Neural progenitor cell (in vitro differentiated cells): ENCODE measurements at regions not wholly inside any gene's neighbourhood (a gene's known extent, or its start where the extent isn't known, plus 50 kb on each side); places are given as distances from the start of the nearest gene placed in this dataset.
A peak's percentile ranks its signal among the peaks of the same experiment; 100 is the strongest.
"Not testable (repeated sequence)": the region's sequence is repeated elsewhere in the genome, so short reads cannot be mapped to it uniquely, and the experiment has no call there.

Experiments
- DNase-seq: peaks from one replicate; pipeline ENCODE4 v3.0.0-alpha.2; 2016; ENCODE audit warnings: low spot score
- H2AFZ ChIP-seq: fragments of 200-600 bp; sonication (generic); replicated peaks from 2 replicates; pipeline ENCODE4 v1.6.1; 2016; ENCODE audit warnings: antibody characterized with exemption
- H3F3A ChIP-seq: fragments of 200-600 bp; sonication (generic); 2 replicates; pipeline ENCODE4 v1.6.1; 2016; ENCODE audit warnings: antibody characterized with exemption, low read depth
- H3K27ac ChIP-seq: fragments of 200-600 bp; sonication (generic); 2 replicates; pipeline ENCODE4 v1.5.1; 2016; ENCODE audit warnings: mild to moderate bottlenecking
- H3K27me3 ChIP-seq: fragments of 200-600 bp; sonication (generic); 2 replicates; pipeline ENCODE4 v1.6.1; 2016; ENCODE audit warnings: mild to moderate bottlenecking, moderate library complexity
- H3K36me3 ChIP-seq: fragments of 200-600 bp; sonication (generic); 2 replicates; pipeline ENCODE4 v1.5.1; 2016
- H3K4me1 ChIP-seq: fragments of 200-600 bp; sonication (generic); 2 replicates; pipeline ENCODE4 v1.6.1; 2016; ENCODE audit warnings: mixed run types
- H3K4me2 ChIP-seq: fragments of 200-600 bp; sonication (generic); 2 replicates; pipeline ENCODE4 v1.6.1; 2016
- H3K4me3 ChIP-seq: fragments of 200-600 bp; sonication (generic); 2 replicates; pipeline ENCODE4 v1.5.1; 2016
- H3K79me2 ChIP-seq: fragments of 200-600 bp; sonication (generic); 2 replicates; pipeline ENCODE4 v1.6.1; 2016; ENCODE audit warnings: low read depth
- H3K9ac ChIP-seq: fragments of 200-600 bp; sonication (generic); 2 replicates; pipeline ENCODE4 v1.6.1; 2016
- H3K9me3 ChIP-seq: fragments of 200-600 bp; sonication (generic); 2 replicates; pipeline ENCODE4 v1.5.1; 2016; ENCODE audit warnings: low read depth
- H4K20me1 ChIP-seq: fragments of 200-600 bp; sonication (generic); 2 replicates; pipeline ENCODE4 v1.6.1; 2016; ENCODE audit warnings: low read depth
- H3K27ac Mint-ChIP-seq: 3 replicates; pipeline ENCODE4 v1.8.0; 2021; ENCODE audit warnings: mixed read lengths
- H3K27me3 Mint-ChIP-seq: 2 replicates; pipeline ENCODE4 v1.8.0; 2022; ENCODE audit warnings: low read depth, mild to moderate bottlenecking, inconsistent platforms, moderate library complexity, mixed read lengths; ENCODE audit not compliant: insufficient read depth
- H3K36me3 Mint-ChIP-seq: 3 replicates; pipeline ENCODE4 v1.8.0; 2021; ENCODE audit warnings: mixed read lengths
- H3K4me1 Mint-ChIP-seq: 3 replicates; pipeline ENCODE4 v1.8.0; 2021; ENCODE audit warnings: mixed read lengths
- H3K4me3 Mint-ChIP-seq: 3 replicates; pipeline ENCODE4 v1.8.0; 2021; ENCODE audit warnings: mild to moderate bottlenecking, moderate library complexity, mixed read lengths
- H3K9me3 Mint-ChIP-seq: 3 replicates; pipeline ENCODE4 v1.8.0; 2020; ENCODE audit warnings: mixed read lengths
- EZH2 ChIP-seq: fragments of 200-600 bp; sonication (generic); IDR thresholded peaks from 2 replicates; pipeline ENCODE4 v1.6.1; 2017; ENCODE audit warnings: antibody characterized with exemption, mild to moderate bottlenecking, moderate library complexity
- EZH2phosphoT487 ChIP-seq: fragments of 200-600 bp; sonication (generic); IDR thresholded peaks from 2 replicates; pipeline ENCODE4 v1.6.1; 2017; ENCODE audit warnings: antibody characterized with exemption
- TF ChIP-seq, protein P1 (sequence below): fragments of 200-600 bp; sonication (generic); IDR thresholded peaks from 2 replicates; pipeline ENCODE4 v1.5.1; 2017; ENCODE audit warnings: antibody characterized with exemption, mild to moderate bottlenecking

DNA sequence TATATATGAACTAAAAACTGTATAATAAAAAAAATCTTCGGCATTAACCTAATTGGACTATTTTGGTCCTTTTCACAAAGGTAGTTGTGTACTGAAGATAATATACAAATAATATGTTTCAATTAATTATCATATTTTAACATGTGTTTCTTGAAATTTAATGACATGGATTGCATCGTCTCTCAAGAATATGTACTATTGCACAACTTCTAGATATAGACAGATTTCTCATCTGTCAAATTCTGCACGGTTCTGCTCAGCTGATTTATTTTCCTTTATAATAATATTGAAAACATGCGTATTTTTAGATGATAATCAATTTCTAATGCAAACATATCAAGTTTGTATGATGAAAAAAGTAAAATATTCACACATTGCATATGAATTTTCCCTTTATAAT lies 498.7 kb upstream of the PABPC4L start:
- no peak overlapping the region for H3K9ac ChIP-seq
- no peak overlapping the region for H3K27ac Mint-ChIP-seq
- no peaks in the 10 kb centered on the region for H3K36me3 ChIP-seq
- TF ChIP-seq EZH2, result no peak
- TF ChIP-seq, protein P1, sequence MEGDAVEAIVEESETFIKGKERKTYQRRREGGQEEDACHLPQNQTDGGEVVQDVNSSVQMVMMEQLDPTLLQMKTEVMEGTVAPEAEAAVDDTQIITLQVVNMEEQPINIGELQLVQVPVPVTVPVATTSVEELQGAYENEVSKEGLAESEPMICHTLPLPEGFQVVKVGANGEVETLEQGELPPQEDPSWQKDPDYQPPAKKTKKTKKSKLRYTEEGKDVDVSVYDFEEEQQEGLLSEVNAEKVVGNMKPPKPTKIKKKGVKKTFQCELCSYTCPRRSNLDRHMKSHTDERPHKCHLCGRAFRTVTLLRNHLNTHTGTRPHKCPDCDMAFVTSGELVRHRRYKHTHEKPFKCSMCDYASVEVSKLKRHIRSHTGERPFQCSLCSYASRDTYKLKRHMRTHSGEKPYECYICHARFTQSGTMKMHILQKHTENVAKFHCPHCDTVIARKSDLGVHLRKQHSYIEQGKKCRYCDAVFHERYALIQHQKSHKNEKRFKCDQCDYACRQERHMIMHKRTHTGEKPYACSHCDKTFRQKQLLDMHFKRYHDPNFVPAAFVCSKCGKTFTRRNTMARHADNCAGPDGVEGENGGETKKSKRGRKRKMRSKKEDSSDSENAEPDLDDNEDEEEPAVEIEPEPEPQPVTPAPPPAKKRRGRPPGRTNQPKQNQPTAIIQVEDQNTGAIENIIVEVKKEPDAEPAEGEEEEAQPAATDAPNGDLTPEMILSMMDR, result no peak
- H2AFZ ChIP-seq, result no peak overlapping the region
- H3K79me2 ChIP-seq, result no peaks in the 10 kb centered on the region
- no peaks in the 10 kb centered on the region for H4K20me1 ChIP-seq
- H3K4me1 Mint-ChIP-seq, result peaks cover 2% of the 10 kb centered on the region
- DNase-seq, result no peak
- no peak overlapping the region for H3K27ac ChIP-seq
- H3K4me3 ChIP-seq, result no peak overlapping the region
- H3K9me3 ChIP-seq, result no peaks in the 10 kb centered on the region
- H3K27me3 ChIP-seq, result no peaks in the 10 kb centered on the region
- H3K4me3 Mint-ChIP-seq, result no peak overlapping the region
- H3K4me1 ChIP-seq, result no peaks in the 10 kb centered on the region
- H3K27me3 Mint-ChIP-seq, result peaks cover 2% of the 10 kb centered on the region
- peaks cover 12% of the 10 kb centered on the region for H3K9me3 Mint-ChIP-seq
- no peak overlapping the region for H3K4me2 ChIP-seq
- no peaks in the 10 kb centered on the region for H3K36me3 Mint-ChIP-seq
- no peaks in the 10 kb centered on the region for H3F3A ChIP-seq

DNA sequence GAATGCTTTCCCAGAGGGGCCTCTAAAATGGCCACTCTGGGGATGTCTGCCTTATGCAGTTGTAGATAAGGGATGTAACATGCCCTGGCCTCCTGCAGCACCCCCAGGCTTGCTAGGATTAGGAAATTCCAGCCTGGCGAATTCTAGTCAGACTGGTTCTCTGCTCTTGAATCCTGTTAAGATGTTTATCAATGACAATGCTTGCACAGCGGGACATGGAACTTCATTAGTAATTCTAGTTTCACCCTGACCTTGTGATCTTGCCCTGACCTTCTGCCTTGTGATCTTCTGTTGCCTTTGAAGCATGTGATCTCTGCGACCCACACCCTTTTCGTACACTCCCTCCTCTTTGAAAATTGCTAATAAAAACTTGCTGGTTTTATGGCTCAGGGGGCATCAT lies 497.2 kb upstream of the PABPC4L start:
- not testable (repeated sequence) for H3K9me3 ChIP-seq, H3F3A ChIP-seq, DNase-seq, H3K27ac ChIP-seq, H3K36me3 Mint-ChIP-seq, H3K27ac Mint-ChIP-seq, H3K36me3 ChIP-seq, H3K4me1 ChIP-seq, H3K4me1 Mint-ChIP-seq, H3K27me3 Mint-ChIP-seq, H3K9ac ChIP-seq, H4K20me1 ChIP-seq, H2AFZ ChIP-seq, H3K4me3 Mint-ChIP-seq, H3K4me3 ChIP-seq, H3K79me2 ChIP-seq, H3K27me3 ChIP-seq, H3K4me2 ChIP-seq
- peaks cover 12% of the 10 kb centered on the region for H3K9me3 Mint-ChIP-seq

DNA sequence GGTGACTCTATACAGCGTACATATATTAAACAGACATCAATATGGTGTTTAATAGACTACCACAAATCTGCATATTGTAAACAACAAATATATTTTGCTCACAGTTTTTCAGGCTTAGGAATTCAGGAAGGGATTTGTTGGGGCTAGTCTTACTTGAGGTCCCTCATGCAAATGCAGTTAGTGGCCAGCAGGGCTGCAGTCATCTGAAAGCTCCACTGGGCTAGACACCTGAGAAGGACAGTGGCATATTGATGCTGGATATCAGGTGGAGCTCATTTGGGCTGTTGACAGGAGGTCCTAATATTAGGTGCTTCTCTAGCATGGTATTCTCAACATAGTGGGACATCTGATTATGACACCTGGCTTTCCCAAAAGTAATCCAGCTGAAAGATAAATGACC lies 493.8 kb upstream of the PABPC4L start:
- Mint-ChIP-seq H3K36me3 (no peaks in the 10 kb centered on the region), H3K27ac (no peak overlapping the region)
- DNase-seq, result no peak

DNA sequence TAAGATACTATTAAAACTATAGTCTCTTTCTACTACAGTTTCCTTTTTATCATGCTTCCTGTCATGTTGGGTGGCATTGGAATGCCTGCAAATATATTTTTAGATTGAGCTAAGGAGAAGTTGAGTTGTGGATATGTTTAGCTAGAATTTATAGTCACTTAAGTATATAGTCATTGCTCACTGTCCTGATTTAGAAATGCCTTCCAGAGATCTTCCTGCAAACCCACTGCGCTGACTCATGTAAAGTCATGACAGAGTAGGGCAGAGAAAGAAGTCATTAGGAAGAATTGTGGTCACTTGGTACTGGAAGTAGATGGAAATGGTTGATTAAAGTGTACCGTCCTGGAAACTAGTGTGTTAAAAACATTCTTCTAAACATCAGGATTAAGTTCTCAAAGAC lies 490.3 kb upstream of the PABPC4L start:
- no peak overlapping the region for H3K27ac Mint-ChIP-seq
- H3K4me1 Mint-ChIP-seq, result no peaks in the 10 kb centered on the region
- no peaks in the 10 kb centered on the region for H4K20me1 ChIP-seq
- no peaks in the 10 kb centered on the region for H3K27me3 Mint-ChIP-seq
- H3K27ac ChIP-seq, result no peak overlapping the region
- H3K9me3 Mint-ChIP-seq, result peaks cover 2% of the 10 kb centered on the region
- no peaks in the 10 kb centered on the region for H3K36me3 Mint-ChIP-seq
- no peak overlapping the region for H3K4me3 ChIP-seq
- no peak overlapping the region for H3K4me3 Mint-ChIP-seq
- no peaks in the 10 kb centered on the region for H3K27me3 ChIP-seq
- H3K36me3 ChIP-seq, result no peaks in the 10 kb centered on the region
- TF ChIP-seq EZH2, result no peak
- TF ChIP-seq EZH2phosphoT487, result no peak
- TF ChIP-seq, protein P1, result no peak
- no peaks in the 10 kb centered on the region for H3K4me1 ChIP-seq
- no peaks in the 10 kb centered on the region for H3K9me3 ChIP-seq
- H3K4me2 ChIP-seq, result no peak overlapping the region
- H3K9ac ChIP-seq, result no peak overlapping the region
- H2AFZ ChIP-seq, result no peak overlapping the region
- no peaks in the 10 kb centered on the region for H3F3A ChIP-seq
- DNase-seq, result no peak
- H3K79me2 ChIP-seq, result no peaks in the 10 kb centered on the region

More for the DNA sequence above, 493.8 kb upstream of the PABPC4L start:
- peaks cover 2% of the 10 kb centered on the region for H3K27me3 Mint-ChIP-seq
- H3K9me3 ChIP-seq, result no peaks in the 10 kb centered on the region
- H3K27ac ChIP-seq, result no peak overlapping the region
- H2AFZ ChIP-seq, result no peak overlapping the region
- H3F3A ChIP-seq, result no peaks in the 10 kb centered on the region
- H3K4me1 Mint-ChIP-seq, result peaks cover 2% of the 10 kb centered on the region
- H3K4me3 Mint-ChIP-seq, result no peak overlapping the region
- no peaks in the 10 kb centered on the region for H3K79me2 ChIP-seq
- no peak overlapping the region for H3K4me3 ChIP-seq
- no peak overlapping the region for H3K4me2 ChIP-seq
- H3K27me3 ChIP-seq, result no peaks in the 10 kb centered on the region
- no peaks in the 10 kb centered on the region for H4K20me1 ChIP-seq
- no peaks in the 10 kb centered on the region for H3K4me1 ChIP-seq
- H3K36me3 ChIP-seq, result no peaks in the 10 kb centered on the region
- H3K9me3 Mint-ChIP-seq, result peaks cover 12% of the 10 kb centered on the region
- H3K9ac ChIP-seq, result no peak overlapping the region
- TF ChIP-seq EZH2phosphoT487, result no peak
- TF ChIP-seq, protein P1, result peak; percentile 25
- no peak for TF ChIP-seq EZH2
